WTC11 (cell line): ENCODE measurements at regions not wholly inside any gene's neighbourhood (a gene's known extent, or its start where the extent isn't known, plus 50 kb on each side); places are given as distances from the start of the nearest gene placed in this dataset.

ENCODE experiments used
- ATAC-seq: fragments of 200-7000 bp; cut with Tn5 transposase; 2 replicates; pipeline ENCODE4 v1.10.0; 2021; ENCODE audit warnings: mild to moderate bottlenecking, moderate library complexity
- CTCF ChIA-PET: fragments of 300-600 bp; sonication (Branson Sonifier 250); formaldehyde crosslinking; loops from one replicate; lab custom pipeline; 2021; ENCODE audit warnings: antibody characterized with exemption; lab: Charles Lee
- POLR2A ChIA-PET: fragments of 350-600 bp; sonication (Branson Sonifier 250); formaldehyde crosslinking; loops from one replicate; lab custom pipeline; 2021; ENCODE audit warnings: antibody characterized with exemption; lab: Charles Lee
- DNase-seq: peaks from one replicate; pipeline ENCODE4 v3.0.0; 2021; ENCODE audit warnings: low spot score
- H3K27ac Mint-ChIP-seq: 2 replicates; pipeline ENCODE4 v1.8.0; 2021; ENCODE audit warnings: mixed read lengths
- H3K27me3 Mint-ChIP-seq: 2 replicates; pipeline ENCODE4 v1.8.0; 2021; ENCODE audit warnings: low read depth, mild to moderate bottlenecking, moderate library complexity, mixed read lengths
- H3K36me3 Mint-ChIP-seq: 2 replicates; pipeline ENCODE4 v1.8.0; 2021; ENCODE audit warnings: mixed read lengths
- H3K4me1 Mint-ChIP-seq: 2 replicates; pipeline ENCODE4 v1.8.0; 2022; ENCODE audit warnings: mixed read lengths
- H3K4me3 Mint-ChIP-seq: 2 replicates; pipeline ENCODE4 v1.8.0; 2021; ENCODE audit warnings: mild to moderate bottlenecking, moderate library complexity, mixed read lengths
- H3K9me3 Mint-ChIP-seq: 2 replicates; pipeline ENCODE4 v1.8.0; 2021; ENCODE audit warnings: mixed read lengths
- CREM ChIP-seq: sonication (generic); formaldehyde crosslinking; IDR thresholded peaks from 2 replicates; pipeline ENCODE4 v1.8.1; 2022; ENCODE audit warnings: mild to moderate bottlenecking, missing genetic modification reagents, moderate library complexity
- FOXP1 ChIP-seq: sonication (generic); formaldehyde crosslinking; IDR thresholded peaks from 2 replicates; pipeline ENCODE4 v1.8.0; 2022; ENCODE audit warnings: missing genetic modification reagents, mild to moderate bottlenecking, moderate library complexity, borderline replicate concordance
- GABPB1 ChIP-seq: sonication (generic); formaldehyde crosslinking; IDR thresholded peaks from 2 replicates; pipeline ENCODE4 v1.8.1; 2023; ENCODE audit warnings: mild to moderate bottlenecking, missing genetic modification reagents
- MXD4 ChIP-seq: fragments of 250-450 bp; sonication (Bioruptor Pico); IDR thresholded peaks from 2 replicates; pipeline ENCODE4 v1.8.0; 2021; ENCODE audit warnings: mild to moderate bottlenecking, moderate library complexity, borderline replicate concordance
- NFATC4 ChIP-seq: fragments of 250-450 bp; sonication (Bioruptor Pico); IDR thresholded peaks from 2 replicates; pipeline ENCODE4 v1.9.0; 2021; ENCODE audit warnings: mild to moderate bottlenecking
- NFE2L1 ChIP-seq: sonication (generic); formaldehyde crosslinking; IDR thresholded peaks from 2 replicates; pipeline ENCODE4 v1.8.1; 2023; ENCODE audit warnings: missing genetic modification reagents
- SMAD4 ChIP-seq: sonication (generic); formaldehyde crosslinking; IDR thresholded peaks from 2 replicates; pipeline ENCODE4 v1.8.0; 2022; ENCODE audit warnings: mild to moderate bottlenecking, missing genetic modification reagents
- SP1 ChIP-seq: sonication (generic); formaldehyde crosslinking; conservative IDR thresholded peaks from 2 replicates; pipeline ENCODE4 v1.8.1; 2022; ENCODE audit warnings: missing genetic modification reagents
- ZNF396 ChIP-seq: fragments of 250-450 bp; sonication (Bioruptor Pico); IDR thresholded peaks from 2 replicates; pipeline ENCODE4 v1.8.0; 2021; ENCODE audit warnings: mild to moderate bottlenecking, moderate library complexity, borderline replicate concordance
- ZNF671 ChIP-seq: fragments of 250-450 bp; sonication (Bioruptor Pico); IDR thresholded peaks from 2 replicates; pipeline ENCODE4 v1.8.0; 2021; ENCODE audit warnings: mild to moderate bottlenecking
- TF ChIP-seq, protein P1 (sequence below): sonication (generic); formaldehyde crosslinking; IDR thresholded peaks from 2 replicates; pipeline ENCODE4 v1.8.1; 2023; ENCODE audit warnings: mild to moderate bottlenecking, missing genetic modification reagents
- TF ChIP-seq, protein P2 (sequence below): sonication (generic); formaldehyde crosslinking; IDR thresholded peaks from 2 replicates; pipeline ENCODE4 v1.8.0; 2023; ENCODE audit warnings: missing genetic modification reagents
- TF ChIP-seq, protein P3 (sequence below): sonication (generic); formaldehyde crosslinking; IDR thresholded peaks from 2 replicates; pipeline ENCODE4 v1.8.1; 2022; ENCODE audit warnings: missing genetic modification reagents, borderline replicate concordance
- TF ChIP-seq, protein P4 (sequence below): sonication (generic); formaldehyde crosslinking; IDR thresholded peaks from 2 replicates; pipeline ENCODE4 v1.8.0; 2022; ENCODE audit warnings: missing genetic modification reagents
- TF ChIP-seq, protein P5 (sequence below): sonication (generic); formaldehyde crosslinking; IDR thresholded peaks from 2 replicates; pipeline ENCODE4 v1.8.1; 2022; ENCODE audit warnings: low read depth, mild to moderate bottlenecking, moderate library complexity, missing genetic modification reagents, borderline replicate concordance
- TF ChIP-seq, protein P6 (sequence below): sonication (generic); formaldehyde crosslinking; IDR thresholded peaks from 2 replicates; pipeline ENCODE4 v1.8.0; 2022; ENCODE audit warnings: mild to moderate bottlenecking, missing genetic modification reagents
- TF ChIP-seq, protein P7 (sequence below): sonication (generic); formaldehyde crosslinking; IDR thresholded peaks from 2 replicates; pipeline ENCODE4 v1.8.1; 2023; ENCODE audit warnings: mild to moderate bottlenecking, missing genetic modification reagents
- TF ChIP-seq, protein P8 (sequence below): sonication (generic); formaldehyde crosslinking; conservative IDR thresholded peaks from 2 replicates; pipeline ENCODE4 v1.8.1; 2023; ENCODE audit warnings: mild to moderate bottlenecking, low read depth, missing genetic modification reagents, moderate library complexity

DNA sequence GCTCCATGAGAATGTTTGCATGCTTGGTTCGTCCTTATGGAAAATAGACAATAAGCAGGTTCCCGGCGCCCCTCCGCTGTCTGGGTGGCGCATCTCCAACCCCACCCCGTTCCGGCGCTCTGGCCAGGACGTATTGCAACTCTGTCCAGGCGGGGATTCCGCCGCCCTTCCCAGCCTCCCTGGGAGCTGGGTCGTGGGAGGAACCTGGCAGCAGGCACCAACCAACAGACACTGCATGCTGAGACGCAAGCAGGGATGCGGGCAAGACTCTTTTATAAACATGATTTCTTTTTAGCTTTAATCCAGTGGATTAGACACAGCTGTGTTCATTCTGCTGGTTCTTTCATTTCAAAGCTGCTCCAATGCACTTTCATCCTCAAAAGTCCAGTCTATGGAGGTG lies 240.2 kb downstream of the SH3BP4 start:
- Mint-ChIP-seq H3K27ac (no peak overlapping the region), H3K27me3 (peaks cover 3% of the 10 kb centered on the region), H3K9me3 (peaks cover 7% of the 10 kb centered on the region), H3K4me3 (no peak overlapping the region), H3K36me3 (no peaks in the 10 kb centered on the region), H3K4me1 (no peaks in the 10 kb centered on the region)
- DNase-seq (no peak), ATAC-seq (no peak)
- CTCF ChIA-PET, result no interaction called here
- POLR2A ChIA-PET, result no interaction called here
- TF ChIP-seq SMAD4 (CRISPR knock-in tag), result no peak
- TF ChIP-seq, protein P1, sequence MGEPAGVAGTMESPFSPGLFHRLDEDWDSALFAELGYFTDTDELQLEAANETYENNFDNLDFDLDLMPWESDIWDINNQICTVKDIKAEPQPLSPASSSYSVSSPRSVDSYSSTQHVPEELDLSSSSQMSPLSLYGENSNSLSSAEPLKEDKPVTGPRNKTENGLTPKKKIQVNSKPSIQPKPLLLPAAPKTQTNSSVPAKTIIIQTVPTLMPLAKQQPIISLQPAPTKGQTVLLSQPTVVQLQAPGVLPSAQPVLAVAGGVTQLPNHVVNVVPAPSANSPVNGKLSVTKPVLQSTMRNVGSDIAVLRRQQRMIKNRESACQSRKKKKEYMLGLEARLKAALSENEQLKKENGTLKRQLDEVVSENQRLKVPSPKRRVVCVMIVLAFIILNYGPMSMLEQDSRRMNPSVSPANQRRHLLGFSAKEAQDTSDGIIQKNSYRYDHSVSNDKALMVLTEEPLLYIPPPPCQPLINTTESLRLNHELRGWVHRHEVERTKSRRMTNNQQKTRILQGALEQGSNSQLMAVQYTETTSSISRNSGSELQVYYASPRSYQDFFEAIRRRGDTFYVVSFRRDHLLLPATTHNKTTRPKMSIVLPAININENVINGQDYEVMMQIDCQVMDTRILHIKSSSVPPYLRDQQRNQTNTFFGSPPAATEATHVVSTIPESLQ (CRISPR knock-in tag), result no peak
- TF ChIP-seq NFATC4 (CRISPR knock-in tag), result no peak
- TF ChIP-seq, protein P2, sequence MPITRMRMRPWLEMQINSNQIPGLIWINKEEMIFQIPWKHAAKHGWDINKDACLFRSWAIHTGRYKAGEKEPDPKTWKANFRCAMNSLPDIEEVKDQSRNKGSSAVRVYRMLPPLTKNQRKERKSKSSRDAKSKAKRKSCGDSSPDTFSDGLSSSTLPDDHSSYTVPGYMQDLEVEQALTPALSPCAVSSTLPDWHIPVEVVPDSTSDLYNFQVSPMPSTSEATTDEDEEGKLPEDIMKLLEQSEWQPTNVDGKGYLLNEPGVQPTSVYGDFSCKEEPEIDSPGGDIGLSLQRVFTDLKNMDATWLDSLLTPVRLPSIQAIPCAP, result no peak
- TF ChIP-seq SP1 (CRISPR knock-in tag), result no peak
- no peak for TF ChIP-seq ZNF396
- no peak for TF ChIP-seq FOXP1 (CRISPR knock-in tag)
- TF ChIP-seq, protein P3, sequence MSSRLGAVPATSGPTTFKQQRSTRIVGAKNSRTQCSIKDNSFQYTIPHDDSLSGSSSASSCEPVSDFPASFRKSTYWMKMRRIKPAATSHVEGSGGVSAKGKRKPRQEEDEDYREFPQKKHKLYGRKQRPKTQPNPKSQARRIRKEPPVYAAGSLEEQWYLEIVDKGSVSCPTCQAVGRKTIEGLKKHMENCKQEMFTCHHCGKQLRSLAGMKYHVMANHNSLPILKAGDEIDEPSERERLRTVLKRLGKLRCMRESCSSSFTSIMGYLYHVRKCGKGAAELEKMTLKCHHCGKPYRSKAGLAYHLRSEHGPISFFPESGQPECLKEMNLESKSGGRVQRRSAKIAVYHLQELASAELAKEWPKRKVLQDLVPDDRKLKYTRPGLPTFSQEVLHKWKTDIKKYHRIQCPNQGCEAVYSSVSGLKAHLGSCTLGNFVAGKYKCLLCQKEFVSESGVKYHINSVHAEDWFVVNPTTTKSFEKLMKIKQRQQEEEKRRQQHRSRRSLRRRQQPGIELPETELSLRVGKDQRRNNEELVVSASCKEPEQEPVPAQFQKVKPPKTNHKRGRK (CRISPR knock-in tag), result no peak
- TF ChIP-seq MXD4 (CRISPR knock-in tag), result no peak
- TF ChIP-seq, protein P4, sequence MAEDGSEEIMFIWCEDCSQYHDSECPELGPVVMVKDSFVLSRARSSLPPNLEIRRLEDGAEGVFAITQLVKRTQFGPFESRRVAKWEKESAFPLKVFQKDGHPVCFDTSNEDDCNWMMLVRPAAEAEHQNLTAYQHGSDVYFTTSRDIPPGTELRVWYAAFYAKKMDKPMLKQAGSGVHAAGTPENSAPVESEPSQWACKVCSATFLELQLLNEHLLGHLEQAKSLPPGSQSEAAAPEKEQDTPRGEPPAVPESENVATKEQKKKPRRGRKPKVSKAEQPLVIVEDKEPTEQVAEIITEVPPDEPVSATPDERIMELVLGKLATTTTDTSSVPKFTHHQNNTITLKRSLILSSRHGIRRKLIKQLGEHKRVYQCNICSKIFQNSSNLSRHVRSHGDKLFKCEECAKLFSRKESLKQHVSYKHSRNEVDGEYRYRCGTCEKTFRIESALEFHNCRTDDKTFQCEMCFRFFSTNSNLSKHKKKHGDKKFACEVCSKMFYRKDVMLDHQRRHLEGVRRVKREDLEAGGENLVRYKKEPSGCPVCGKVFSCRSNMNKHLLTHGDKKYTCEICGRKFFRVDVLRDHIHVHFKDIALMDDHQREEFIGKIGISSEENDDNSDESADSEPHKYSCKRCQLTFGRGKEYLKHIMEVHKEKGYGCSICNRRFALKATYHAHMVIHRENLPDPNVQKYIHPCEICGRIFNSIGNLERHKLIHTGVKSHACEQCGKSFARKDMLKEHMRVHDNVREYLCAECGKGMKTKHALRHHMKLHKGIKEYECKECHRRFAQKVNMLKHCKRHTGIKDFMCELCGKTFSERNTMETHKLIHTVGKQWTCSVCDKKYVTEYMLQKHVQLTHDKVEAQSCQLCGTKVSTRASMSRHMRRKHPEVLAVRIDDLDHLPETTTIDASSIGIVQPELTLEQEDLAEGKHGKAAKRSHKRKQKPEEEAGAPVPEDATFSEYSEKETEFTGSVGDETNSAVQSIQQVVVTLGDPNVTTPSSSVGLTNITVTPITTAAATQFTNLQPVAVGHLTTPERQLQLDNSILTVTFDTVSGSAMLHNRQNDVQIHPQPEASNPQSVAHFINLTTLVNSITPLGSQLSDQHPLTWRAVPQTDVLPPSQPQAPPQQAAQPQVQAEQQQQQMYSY (CRISPR knock-in tag), result no peak
- TF ChIP-seq ZNF671 (CRISPR knock-in tag), result no peak
- no peak for TF ChIP-seq CREM (CRISPR knock-in tag)
- no peak for TF ChIP-seq NFE2L1 (CRISPR knock-in tag)
- TF ChIP-seq, all 79 proteins: peak for 0

DNA sequence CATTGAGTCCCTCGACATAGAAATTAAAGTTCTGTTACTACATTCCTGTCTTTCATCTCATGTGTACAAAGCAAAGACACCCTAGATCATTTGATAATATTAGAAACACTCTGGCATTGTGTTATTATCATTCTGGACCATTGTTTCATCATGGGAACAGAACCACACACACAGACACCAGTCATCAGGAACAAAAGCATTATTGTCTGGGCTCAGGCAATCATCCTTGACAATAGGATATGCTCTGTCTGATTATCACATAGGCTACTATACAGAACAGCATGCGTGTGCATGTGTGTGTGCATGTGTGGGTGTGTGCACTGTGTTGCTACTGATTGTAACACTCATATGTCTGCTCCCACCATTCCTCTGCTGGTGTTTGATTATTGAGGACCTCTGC lies 242.5 kb downstream of the SH3BP4 start:
- Mint-ChIP-seq H3K36me3 (no peaks in the 10 kb centered on the region), H3K9me3 (peaks cover 7% of the 10 kb centered on the region), H3K27ac (no peak overlapping the region), H3K4me1 (no peaks in the 10 kb centered on the region), H3K27me3 (no peaks in the 10 kb centered on the region; the same call in 1 of the 2 replicates), H3K4me3 (no peak overlapping the region)
- TF ChIP-seq, protein P5, sequence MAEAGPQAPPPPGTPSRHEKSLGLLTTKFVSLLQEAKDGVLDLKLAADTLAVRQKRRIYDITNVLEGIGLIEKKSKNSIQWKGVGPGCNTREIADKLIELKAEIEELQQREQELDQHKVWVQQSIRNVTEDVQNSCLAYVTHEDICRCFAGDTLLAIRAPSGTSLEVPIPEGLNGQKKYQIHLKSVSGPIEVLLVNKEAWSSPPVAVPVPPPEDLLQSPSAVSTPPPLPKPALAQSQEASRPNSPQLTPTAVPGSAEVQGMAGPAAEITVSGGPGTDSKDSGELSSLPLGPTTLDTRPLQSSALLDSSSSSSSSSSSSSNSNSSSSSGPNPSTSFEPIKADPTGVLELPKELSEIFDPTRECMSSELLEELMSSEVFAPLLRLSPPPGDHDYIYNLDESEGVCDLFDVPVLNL (CRISPR knock-in tag), result no peak
- TF ChIP-seq, protein P6, sequence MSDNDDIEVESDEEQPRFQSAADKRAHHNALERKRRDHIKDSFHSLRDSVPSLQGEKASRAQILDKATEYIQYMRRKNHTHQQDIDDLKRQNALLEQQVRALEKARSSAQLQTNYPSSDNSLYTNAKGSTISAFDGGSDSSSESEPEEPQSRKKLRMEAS, result no peak
- TF ChIP-seq GABPB1 (CRISPR knock-in tag), result no peak
- TF ChIP-seq, protein P7, sequence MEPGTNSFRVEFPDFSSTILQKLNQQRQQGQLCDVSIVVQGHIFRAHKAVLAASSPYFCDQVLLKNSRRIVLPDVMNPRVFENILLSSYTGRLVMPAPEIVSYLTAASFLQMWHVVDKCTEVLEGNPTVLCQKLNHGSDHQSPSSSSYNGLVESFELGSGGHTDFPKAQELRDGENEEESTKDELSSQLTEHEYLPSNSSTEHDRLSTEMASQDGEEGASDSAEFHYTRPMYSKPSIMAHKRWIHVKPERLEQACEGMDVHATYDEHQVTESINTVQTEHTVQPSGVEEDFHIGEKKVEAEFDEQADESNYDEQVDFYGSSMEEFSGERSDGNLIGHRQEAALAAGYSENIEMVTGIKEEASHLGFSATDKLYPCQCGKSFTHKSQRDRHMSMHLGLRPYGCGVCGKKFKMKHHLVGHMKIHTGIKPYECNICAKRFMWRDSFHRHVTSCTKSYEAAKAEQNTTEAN, result no peak
- TF ChIP-seq, protein P8, sequence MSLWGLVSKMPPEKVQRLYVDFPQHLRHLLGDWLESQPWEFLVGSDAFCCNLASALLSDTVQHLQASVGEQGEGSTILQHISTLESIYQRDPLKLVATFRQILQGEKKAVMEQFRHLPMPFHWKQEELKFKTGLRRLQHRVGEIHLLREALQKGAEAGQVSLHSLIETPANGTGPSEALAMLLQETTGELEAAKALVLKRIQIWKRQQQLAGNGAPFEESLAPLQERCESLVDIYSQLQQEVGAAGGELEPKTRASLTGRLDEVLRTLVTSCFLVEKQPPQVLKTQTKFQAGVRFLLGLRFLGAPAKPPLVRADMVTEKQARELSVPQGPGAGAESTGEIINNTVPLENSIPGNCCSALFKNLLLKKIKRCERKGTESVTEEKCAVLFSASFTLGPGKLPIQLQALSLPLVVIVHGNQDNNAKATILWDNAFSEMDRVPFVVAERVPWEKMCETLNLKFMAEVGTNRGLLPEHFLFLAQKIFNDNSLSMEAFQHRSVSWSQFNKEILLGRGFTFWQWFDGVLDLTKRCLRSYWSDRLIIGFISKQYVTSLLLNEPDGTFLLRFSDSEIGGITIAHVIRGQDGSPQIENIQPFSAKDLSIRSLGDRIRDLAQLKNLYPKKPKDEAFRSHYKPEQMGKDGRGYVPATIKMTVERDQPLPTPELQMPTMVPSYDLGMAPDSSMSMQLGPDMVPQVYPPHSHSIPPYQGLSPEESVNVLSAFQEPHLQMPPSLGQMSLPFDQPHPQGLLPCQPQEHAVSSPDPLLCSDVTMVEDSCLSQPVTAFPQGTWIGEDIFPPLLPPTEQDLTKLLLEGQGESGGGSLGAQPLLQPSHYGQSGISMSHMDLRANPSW (CRISPR knock-in tag), result no peak
- CTCF ChIA-PET, result no interaction called here
- POLR2A ChIA-PET, result no interaction called here
- ATAC-seq (no peak), DNase-seq (no peak)
